GM10266 (cell line): ENCODE measurements at regions not wholly inside any gene's neighbourhood (a gene's known extent, or its start where the extent isn't known, plus 50 kb on each side); places are given as distances from the start of the nearest gene placed in this dataset.
"Not testable (repeated sequence)": the region's sequence is repeated elsewhere in the genome, so short reads cannot be mapped to it uniquely, and the experiment has no call there.

ENCODE experiments used
- DNase-seq: peaks from one replicate; pipeline ENCODE4 v3.0.0; 2012; ENCODE audit errors: extremely low spot score
- TF ChIP-seq, protein P1 (sequence below): IDR thresholded peaks from 2 replicates; pipeline ENCODE4 v1.5.1; 2012; ENCODE audit warnings: mild to moderate bottlenecking, low read depth; ENCODE audit not compliant: control insufficient read depth, insufficient read depth; ENCODE audit errors: missing control alignments

DNA sequence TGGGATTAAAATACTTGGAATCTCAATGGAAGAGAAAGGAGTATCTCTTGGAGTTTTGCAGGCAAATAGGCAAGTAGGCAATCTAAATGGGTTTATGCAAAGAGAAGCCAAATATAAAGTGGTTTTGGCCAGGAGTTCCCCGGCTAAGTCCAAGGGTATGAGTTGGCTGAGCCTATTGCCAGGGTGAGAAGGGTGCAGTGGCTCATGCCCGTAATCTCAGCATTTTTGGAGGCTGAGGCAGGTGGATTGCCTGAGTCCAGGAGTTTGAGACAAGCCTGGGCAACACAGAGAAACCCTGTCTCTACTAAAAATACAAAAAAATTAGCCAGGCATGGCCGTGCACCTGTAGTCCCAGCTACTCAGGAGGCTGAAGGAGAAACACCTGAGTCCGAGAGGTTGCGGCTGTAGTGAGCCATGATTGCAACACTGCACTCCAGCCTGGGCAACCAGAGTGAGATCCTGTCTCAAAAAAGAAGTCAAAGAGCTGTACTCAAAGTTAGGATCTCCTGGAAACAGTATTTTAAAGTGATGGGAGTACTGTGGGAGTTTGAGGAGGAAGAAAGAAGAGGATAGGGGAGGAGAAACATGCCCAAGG, 130.4 kb upstream of the RAB18 start:
- no peak for DNase-seq
- TF ChIP-seq, protein P1, sequence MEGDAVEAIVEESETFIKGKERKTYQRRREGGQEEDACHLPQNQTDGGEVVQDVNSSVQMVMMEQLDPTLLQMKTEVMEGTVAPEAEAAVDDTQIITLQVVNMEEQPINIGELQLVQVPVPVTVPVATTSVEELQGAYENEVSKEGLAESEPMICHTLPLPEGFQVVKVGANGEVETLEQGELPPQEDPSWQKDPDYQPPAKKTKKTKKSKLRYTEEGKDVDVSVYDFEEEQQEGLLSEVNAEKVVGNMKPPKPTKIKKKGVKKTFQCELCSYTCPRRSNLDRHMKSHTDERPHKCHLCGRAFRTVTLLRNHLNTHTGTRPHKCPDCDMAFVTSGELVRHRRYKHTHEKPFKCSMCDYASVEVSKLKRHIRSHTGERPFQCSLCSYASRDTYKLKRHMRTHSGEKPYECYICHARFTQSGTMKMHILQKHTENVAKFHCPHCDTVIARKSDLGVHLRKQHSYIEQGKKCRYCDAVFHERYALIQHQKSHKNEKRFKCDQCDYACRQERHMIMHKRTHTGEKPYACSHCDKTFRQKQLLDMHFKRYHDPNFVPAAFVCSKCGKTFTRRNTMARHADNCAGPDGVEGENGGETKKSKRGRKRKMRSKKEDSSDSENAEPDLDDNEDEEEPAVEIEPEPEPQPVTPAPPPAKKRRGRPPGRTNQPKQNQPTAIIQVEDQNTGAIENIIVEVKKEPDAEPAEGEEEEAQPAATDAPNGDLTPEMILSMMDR, result no peak

DNA sequence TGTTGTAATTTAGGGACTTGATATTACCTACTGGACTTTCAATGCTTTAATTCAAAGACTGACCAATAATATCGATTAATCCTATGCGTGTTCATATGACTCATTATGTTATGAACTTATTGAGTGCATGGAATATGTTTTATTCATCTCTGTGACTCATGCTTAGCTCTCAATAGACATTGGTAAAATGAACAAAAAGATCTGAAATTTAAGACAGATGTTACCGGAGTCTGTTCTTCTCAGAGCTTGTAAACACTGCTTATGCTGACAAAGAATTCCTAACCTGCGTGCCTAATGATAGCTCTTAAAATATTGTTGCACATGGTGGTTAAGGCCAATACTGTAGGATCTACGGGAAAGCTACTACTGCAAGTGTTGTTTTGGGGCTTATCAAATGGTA, 131.5 kb upstream of the ACBD5 start:
- TF ChIP-seq, protein P1, result no peak

DNA sequence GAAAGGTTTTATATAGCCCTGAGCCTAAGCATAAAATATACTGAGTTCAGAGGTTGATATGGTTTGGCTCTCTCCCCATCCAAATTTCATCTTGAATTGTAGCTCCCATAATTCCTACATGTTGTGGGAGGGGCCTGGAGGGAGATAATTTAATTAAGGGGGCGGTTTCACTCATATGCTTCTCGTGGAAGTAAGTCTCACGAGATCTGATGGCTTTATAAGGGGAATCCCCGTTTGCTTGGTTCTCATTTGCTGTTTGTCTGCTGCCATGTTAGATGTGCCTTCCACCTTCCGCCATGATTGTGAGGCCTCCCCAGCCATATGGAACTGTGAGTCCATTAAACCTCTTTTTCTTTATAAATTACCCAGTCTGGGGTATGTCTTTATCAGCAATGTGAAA, 130.8 kb upstream of the ACBD5 start:
- DNase-seq, result not testable (repeated sequence)

More for the DNA sequence above, 131.5 kb upstream of the ACBD5 start:
- no peak for DNase-seq

DNA sequence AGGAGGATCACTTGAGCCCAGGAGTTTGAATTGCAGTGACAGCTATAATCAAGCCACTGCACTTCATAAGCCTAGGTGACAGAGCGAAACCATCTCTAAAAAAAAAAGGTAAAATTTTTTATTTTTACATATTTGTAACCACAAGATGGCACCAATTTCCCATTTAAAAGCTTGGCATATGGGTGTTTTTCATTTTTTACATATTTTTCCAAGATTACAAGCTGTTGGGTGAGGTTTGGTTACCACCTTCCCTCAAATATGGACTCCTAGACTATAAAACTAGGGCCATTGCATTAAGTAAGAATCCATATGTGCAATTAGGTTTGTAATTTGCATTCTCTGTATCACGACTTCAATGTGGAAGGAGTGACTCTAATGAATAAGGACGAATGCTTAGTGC, 129.3 kb upstream of the ACBD5 start:
- no peak for DNase-seq
- TF ChIP-seq, protein P1, result no peak

DNA sequence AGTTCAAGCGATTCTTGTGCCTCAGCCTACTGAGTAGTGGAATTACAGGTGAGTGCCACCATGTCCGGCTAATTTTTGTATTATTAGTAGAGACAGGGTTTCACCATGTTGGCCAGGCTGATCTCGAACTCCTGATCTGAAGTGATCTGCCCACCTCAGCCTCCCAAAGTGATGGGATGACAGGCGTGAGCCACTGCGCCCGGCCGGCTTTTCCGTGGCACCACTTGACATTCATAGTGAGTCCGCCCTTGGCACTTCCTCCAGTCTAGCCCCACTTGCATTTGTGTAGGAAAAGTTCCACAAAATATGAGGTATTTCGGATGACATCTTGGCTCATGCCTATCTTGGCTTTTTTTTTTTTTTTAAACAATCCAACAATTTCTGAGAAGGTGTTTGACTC, 128.1 kb upstream of the ACBD5 start:
- no peak for DNase-seq
- TF ChIP-seq, protein P1, result no peak

DNA sequence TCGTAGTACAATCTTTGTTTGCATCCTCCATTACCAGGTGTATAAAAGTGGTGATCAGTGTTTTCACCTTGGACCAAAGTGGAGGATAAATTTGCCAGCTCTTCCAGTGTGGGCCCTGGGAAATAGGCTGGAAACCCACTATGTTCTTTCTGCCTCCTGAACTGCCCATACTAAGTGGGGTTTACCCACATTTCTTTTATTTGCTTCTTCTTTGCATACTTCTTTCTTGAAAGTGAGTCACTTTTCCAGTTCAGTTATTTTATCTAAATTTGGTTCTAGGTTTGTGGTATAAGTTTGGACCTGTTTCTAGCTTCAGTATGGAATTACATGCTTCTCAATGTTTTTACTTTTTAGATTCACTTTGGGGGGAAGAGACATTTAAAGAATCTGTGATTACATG, 126.2 kb upstream of the ACBD5 start:
- TF ChIP-seq, protein P1, result no peak

DNA sequence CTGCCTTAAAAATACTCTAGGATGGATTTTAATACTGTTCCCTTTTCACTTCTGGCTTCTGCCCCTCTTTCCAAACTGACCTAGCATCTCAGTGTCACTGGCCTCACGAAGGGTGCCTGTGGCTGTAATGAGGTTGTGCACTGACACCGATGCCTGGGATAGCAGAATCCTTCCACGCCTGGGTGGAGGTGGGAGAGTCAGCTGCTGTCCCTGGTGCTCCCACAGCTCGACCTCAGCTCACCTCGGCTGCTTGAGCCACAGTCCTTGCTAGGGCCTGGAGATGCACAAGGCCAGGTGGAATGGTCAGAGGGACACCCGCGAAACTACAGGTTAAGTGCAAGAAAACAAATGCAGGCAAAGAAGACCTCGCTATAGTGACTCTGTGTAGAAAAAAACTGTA, 123.4 kb upstream of the ACBD5 start:
- DNase-seq, result no peak
- TF ChIP-seq, protein P1, result no peak

More for the DNA sequence above, 126.2 kb upstream of the ACBD5 start:
- DNase-seq, result no peak
